22Rv1 (cell line): ENCODE measurements at regions not wholly inside any gene's neighbourhood (a gene's known extent, or its start where the extent isn't known, plus 50 kb on each side); places are given as distances from the start of the nearest gene placed in this dataset.

Source experiments
- CTCF ChIP-seq: fragments of 450-650 bp; IDR thresholded peaks from 2 replicates; pipeline ENCODE4 v1.5.1; 2017; ENCODE audit warnings: mild to moderate bottlenecking
- ZFX ChIP-seq: fragments of 450-650 bp; IDR thresholded peaks from 2 replicates; pipeline ENCODE4 v1.6.1; 2017; ENCODE audit warnings: antibody characterized with exemption, borderline replicate concordance

DNA sequence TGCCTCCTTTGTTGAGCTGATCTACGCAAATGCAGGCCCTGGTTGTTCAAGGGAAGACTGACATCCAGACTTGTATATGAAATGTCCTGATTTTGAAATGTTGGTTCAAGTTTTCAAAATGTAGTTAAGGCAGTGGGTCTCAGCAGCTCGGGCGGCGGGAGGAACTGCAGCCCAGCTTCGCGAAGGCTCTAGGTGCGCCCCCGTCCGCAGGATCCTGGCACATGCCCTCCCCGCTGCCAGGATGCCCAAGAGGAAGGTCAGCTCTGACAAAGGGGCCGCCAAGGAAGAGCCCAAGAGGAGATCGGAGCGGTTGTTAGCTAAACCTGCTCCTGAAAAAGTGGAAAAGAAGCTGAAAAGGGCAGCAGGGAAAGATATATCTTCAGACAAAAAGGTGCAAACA is 1310.1 kb downstream of the ADGRL3 start:
- no peak for TF ChIP-seq CTCF
- TF ChIP-seq ZFX, result no peak
